HL-60 (cell line): ENCODE measurements at regions not wholly inside any gene's neighbourhood (a gene's known extent, or its start where the extent isn't known, plus 50 kb on each side); places are given as distances from the start of the nearest gene placed in this dataset.
"Not testable (repeated sequence)": the region's sequence is repeated elsewhere in the genome, so short reads cannot be mapped to it uniquely, and the experiment has no call there.

Experiments
- GABPA ChIP-seq: IDR thresholded peaks from 2 replicates; pipeline ENCODE4 v1.6.1; 2012; ENCODE audit warnings: low read depth
- POLR2AphosphoS5 ChIP-seq: IDR thresholded peaks from 2 replicates; pipeline ENCODE4 v1.6.1; 2012; ENCODE audit warnings: low read depth
- SPI1 ChIP-seq: IDR thresholded peaks from 2 replicates; pipeline ENCODE4 v1.6.1; 2012; ENCODE audit warnings: low read depth, mild to moderate bottlenecking, borderline replicate concordance
- TF ChIP-seq, protein P1 (sequence below): IDR thresholded peaks from 2 replicates; pipeline ENCODE4 v1.6.1; 2012; ENCODE audit warnings: low read depth; ENCODE audit not compliant: insufficient replicate concordance
- TF ChIP-seq, protein P2 (sequence below): IDR thresholded peaks from one replicate; pipeline ENCODE4 v1.5.1; 2011; ENCODE audit warnings: low read length, control low read depth, inconsistent platforms; ENCODE audit not compliant: insufficient read depth

DNA sequence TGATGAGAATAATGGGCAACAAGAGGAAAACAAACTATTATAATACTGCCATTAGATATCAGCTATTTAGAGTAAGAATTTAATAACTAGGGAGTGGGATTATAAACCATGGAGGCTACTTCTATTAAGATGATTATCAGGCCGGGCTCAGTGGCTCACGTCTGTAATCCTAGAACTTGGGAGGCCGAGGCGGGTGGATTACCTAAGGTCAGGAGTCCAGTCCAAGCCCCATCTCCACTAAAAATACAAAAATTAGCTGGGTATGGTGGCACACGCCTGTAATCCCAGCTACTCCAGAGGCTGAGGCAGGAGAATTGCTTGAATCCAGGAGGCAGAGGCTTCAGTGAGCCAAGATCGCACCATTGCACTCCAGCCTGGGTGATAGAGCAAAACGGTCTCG lies 355.6 kb downstream of the PPP1R3A start:
- TF ChIP-seq, protein P1, sequence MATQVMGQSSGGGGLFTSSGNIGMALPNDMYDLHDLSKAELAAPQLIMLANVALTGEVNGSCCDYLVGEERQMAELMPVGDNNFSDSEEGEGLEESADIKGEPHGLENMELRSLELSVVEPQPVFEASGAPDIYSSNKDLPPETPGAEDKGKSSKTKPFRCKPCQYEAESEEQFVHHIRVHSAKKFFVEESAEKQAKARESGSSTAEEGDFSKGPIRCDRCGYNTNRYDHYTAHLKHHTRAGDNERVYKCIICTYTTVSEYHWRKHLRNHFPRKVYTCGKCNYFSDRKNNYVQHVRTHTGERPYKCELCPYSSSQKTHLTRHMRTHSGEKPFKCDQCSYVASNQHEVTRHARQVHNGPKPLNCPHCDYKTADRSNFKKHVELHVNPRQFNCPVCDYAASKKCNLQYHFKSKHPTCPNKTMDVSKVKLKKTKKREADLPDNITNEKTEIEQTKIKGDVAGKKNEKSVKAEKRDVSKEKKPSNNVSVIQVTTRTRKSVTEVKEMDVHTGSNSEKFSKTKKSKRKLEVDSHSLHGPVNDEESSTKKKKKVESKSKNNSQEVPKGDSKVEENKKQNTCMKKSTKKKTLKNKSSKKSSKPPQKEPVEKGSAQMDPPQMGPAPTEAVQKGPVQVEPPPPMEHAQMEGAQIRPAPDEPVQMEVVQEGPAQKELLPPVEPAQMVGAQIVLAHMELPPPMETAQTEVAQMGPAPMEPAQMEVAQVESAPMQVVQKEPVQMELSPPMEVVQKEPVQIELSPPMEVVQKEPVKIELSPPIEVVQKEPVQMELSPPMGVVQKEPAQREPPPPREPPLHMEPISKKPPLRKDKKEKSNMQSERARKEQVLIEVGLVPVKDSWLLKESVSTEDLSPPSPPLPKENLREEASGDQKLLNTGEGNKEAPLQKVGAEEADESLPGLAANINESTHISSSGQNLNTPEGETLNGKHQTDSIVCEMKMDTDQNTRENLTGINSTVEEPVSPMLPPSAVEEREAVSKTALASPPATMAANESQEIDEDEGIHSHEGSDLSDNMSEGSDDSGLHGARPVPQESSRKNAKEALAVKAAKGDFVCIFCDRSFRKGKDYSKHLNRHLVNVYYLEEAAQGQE = not testable (repeated sequence)
- TF ChIP-seq, protein P2, sequence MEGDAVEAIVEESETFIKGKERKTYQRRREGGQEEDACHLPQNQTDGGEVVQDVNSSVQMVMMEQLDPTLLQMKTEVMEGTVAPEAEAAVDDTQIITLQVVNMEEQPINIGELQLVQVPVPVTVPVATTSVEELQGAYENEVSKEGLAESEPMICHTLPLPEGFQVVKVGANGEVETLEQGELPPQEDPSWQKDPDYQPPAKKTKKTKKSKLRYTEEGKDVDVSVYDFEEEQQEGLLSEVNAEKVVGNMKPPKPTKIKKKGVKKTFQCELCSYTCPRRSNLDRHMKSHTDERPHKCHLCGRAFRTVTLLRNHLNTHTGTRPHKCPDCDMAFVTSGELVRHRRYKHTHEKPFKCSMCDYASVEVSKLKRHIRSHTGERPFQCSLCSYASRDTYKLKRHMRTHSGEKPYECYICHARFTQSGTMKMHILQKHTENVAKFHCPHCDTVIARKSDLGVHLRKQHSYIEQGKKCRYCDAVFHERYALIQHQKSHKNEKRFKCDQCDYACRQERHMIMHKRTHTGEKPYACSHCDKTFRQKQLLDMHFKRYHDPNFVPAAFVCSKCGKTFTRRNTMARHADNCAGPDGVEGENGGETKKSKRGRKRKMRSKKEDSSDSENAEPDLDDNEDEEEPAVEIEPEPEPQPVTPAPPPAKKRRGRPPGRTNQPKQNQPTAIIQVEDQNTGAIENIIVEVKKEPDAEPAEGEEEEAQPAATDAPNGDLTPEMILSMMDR = not testable (repeated sequence)
- not testable (repeated sequence) for TF ChIP-seq POLR2AphosphoS5, GABPA, SPI1
